ENCODE measurements at regions not wholly inside any gene's neighbourhood (a gene's known extent, or its start where the extent isn't known, plus 50 kb on each side); places are given as distances from the start of the nearest gene placed in this dataset.

DNA sequence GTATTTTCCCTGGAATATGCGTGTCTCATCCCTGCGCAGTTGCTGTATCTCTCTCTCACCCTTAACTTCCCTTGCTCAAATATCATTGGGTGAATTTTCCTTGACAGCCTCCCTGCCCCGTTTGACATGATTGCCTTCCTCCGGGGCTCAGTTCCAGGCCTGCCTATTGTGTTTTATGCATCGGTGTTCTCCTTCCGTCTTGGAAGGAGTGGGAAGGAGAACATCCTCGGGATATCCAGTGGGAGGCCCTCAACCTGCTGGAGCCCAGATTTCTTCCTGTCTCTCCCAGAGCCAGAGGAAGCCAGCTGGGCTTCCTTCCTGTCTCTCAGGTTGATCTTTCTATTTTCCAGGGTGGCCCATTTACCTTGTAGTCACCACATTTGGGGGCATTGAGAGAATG, 434.7 kb upstream of the HS6ST1 start (continued):
- TF ChIP-seq ZBTB1 (CRISPR knock-in tag; IDR thresholded peaks at IDR 0.05; ENCODE audit: borderline replicate concordance) (no peak), ZKSCAN5 (CRISPR knock-in tag; IDR thresholded peaks at IDR 0.05) (no peak), HNRNPH1 (optimal IDR thresholded peaks at IDR 0.05; ENCODE audit: low read depth, low read length) (no peak), SMYD3 (CRISPR knock-in tag; IDR thresholded peaks at IDR 0.05) (no peak), KLF15 (CRISPR knock-in tag; IDR thresholded peaks at IDR 0.05; ENCODE audit: borderline replicate concordance) (no peak), MBNL3 (CRISPR knock-in tag; conservative IDR thresholded peaks at IDR 0.05) (no peak), MXD4 (CRISPR knock-in tag; IDR thresholded peaks at IDR 0.05) (no peak), TGIF2 (CRISPR knock-in tag; IDR thresholded peaks at IDR 0.05) (no peak)

DNA sequence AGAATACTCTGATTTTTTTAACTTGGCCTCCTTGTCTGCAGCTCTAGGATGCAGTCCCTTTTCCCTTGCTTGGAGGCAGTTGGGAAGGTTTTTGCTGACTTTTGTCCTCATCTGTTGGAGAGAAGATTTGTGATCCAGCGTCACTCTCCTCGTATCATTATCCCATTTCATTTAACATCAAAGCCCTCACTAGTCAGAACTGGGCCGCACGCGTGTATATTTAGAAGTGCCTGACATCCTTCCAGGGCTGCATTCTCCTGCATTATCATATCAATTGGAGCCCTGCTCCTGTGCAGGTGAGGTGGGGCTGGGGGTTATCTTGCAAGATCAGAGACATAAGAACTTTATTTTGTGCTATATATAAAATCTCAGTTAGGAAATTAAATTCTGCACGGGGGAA, 435.1 kb upstream of the HS6ST1 start:
- POLR2A ChIA-PET, result no interaction called here
- 51% methylated on average over 6 of the region's 6 CpGs for WGBS (ENCODE audit: low lambda C conversion rate)
- in situ Hi-C loops (cut with HindIII; ENCODE audit: extremely low pct_ligation_motif_present, low pct_unique_long_range_greater_than_20kb), result loop anchor here (25.0 kb wide), 1 partner anchor 1084 kb away; no protein-coding TSS in a partner anchor
- ATAC-seq, result no peak
- BruUV-seq (replicated peaks), result no TSS peak
- no peak for TF ChIP-seq SUZ12 (IDR thresholded peaks at IDR 0.05; ENCODE audit: low read depth, low read length)
- TF ChIP-seq ZNF501 (CRISPR knock-in tag; IDR thresholded peaks at IDR 0.05), result no peak
- no peak for TF ChIP-seq SAFB2 (CRISPR knock-in tag; IDR thresholded peaks at IDR 0.05; ENCODE audit: borderline replicate concordance, low read depth)
- TF ChIP-seq HHEX (CRISPR knock-in tag; IDR thresholded peaks at IDR 0.05), result no peak
- TF ChIP-seq, protein P1, sequence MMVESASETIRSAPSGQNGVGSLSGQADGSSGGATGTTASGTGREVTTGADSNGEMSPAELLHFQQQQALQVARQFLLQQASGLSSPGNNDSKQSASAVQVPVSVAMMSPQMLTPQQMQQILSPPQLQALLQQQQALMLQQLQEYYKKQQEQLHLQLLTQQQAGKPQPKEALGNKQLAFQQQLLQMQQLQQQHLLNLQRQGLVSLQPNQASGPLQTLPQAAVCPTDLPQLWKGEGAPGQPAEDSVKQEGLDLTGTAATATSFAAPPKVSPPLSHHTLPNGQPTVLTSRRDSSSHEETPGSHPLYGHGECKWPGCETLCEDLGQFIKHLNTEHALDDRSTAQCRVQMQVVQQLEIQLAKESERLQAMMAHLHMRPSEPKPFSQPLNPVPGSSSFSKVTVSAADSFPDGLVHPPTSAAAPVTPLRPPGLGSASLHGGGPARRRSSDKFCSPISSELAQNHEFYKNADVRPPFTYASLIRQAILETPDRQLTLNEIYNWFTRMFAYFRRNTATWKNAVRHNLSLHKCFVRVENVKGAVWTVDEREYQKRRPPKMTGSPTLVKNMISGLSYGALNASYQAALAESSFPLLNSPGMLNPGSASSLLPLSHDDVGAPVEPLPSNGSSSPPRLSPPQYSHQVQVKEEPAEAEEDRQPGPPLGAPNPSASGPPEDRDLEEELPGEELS (CRISPR knock-in tag; IDR thresholded peaks at IDR 0.05), result no peak
- TF ChIP-seq ZNF503 (CRISPR knock-in tag; IDR thresholded peaks at IDR 0.05), result no peak
- TF ChIP-seq NCOA5 (CRISPR knock-in tag; IDR thresholded peaks at IDR 0.05), result no peak
- no peak for TF ChIP-seq SNAPC2 (CRISPR knock-in tag; IDR thresholded peaks at IDR 0.05)
- no peak for TF ChIP-seq KAT7 (CRISPR knock-in tag; IDR thresholded peaks at IDR 0.05; ENCODE audit: borderline replicate concordance)
- Histone ChIP-seq H3K4me1 (ENCODE audit: insufficient read depth, low read length) (no peaks in the 10 kb centered on the region), H3K27ac (ENCODE audit: extremely low read length, insufficient read depth, low read length) (no peak overlapping the region), H3K9me3 (ENCODE audit: low read length) (no peaks in the 10 kb centered on the region), H4K20me1 (ENCODE audit: insufficient read depth, low read length) (no peaks in the 10 kb centered on the region; the same call in 1 of the 2 replicates), H3K27me3 (ENCODE audit: control insufficient read depth in 1 of 2, insufficient read depth in 2 of 2, low read length in 2 of 2) (peaks cover 3 to 52% of the 10 kb centered on the region in 2 experiments; a peak in 3 of 5 replicates), H3K36me3 (replicated peaks in 1 of 2; ENCODE audit: control insufficient read depth in 1 of 2, insufficient read depth in 2 of 2, low read length in 2 of 2) (no peaks in the 10 kb centered on the region), H3K9ac (ENCODE audit: insufficient read depth, low read depth, low read length) (no peak overlapping the region), H3K4me3 (replicated peaks in 1 of 3; ENCODE audit: insufficient read depth in 1 of 3, low read depth in 2 of 3, low read length in 3 of 3) (no peak overlapping the region), H3K4me2 (ENCODE audit: low read depth, low read length) (no peak overlapping the region), H3K79me2 (ENCODE audit: insufficient read depth, low read length) (no peaks in the 10 kb centered on the region), H2AFZ (ENCODE audit: low read length) (no peak overlapping the region)
- intact Hi-C loops (cut with micrococcal nuclease; ENCODE audit: unreplicated experiment), result no loop called here
- no peak for DNase-seq (ENCODE audit: low spot score)
- CTCF ChIA-PET (ENCODE audit: low intra/inter-chr PET ratio, low total read pairs), result no interaction called here
- FAIRE-seq, result no peak
